ENCODE measurements at regions not wholly inside any gene's neighbourhood (a gene's known extent, or its start where the extent isn't known, plus 50 kb on each side); places are given as distances from the start of the nearest gene placed in this dataset.

GRCh38 chrX:155819966-155820491 lies 61.1 kb upstream of the VAMP7 start (continued):
- TF ChIP-seq ZBTB11 (CRISPR knock-in tag; IDR thresholded peaks at IDR 0.05) (no peak), ZNF764 (CRISPR knock-in tag; IDR thresholded peaks at IDR 0.05; ENCODE audit: low read depth) (no peak), XRCC3 (IDR thresholded peaks at IDR 0.05) (no peak), XRCC5 (IDR thresholded peaks at IDR 0.05; ENCODE audit: low read depth, low read length) (no peak), PREB (CRISPR knock-in tag; IDR thresholded peaks at IDR 0.05) (no peak), MXD1 (CRISPR knock-in tag; IDR thresholded peaks at IDR 0.05; ENCODE audit: borderline replicate concordance, poor library complexity, severe bottlenecking) (no peak), CREB3L1 (IDR thresholded peaks at IDR 0.05; ENCODE audit: borderline replicate concordance, low read depth) (no peak), U2AF2 (optimal IDR thresholded peaks at IDR 0.05; ENCODE audit: low read depth, low read length) (no peak), SRSF3 (IDR thresholded peaks at IDR 0.05; ENCODE audit: insufficient read depth, low read length) (no peak), BRCA1 (IDR thresholded peaks at IDR 0.05) (no peak), BRCA1 (CRISPR knock-in tag; IDR thresholded peaks at IDR 0.05) (no peak), TCF7L2 (IDR thresholded peaks at IDR 0.05; ENCODE audit: low read depth, low read length) (no peak), SMC3 (conservative IDR thresholded peaks at IDR 0.05; ENCODE audit: insufficient read depth, low read depth, low read length) (peak; percentile 78), CCAR2 (IDR thresholded peaks at IDR 0.05; ENCODE audit: low read depth, low read length) (no peak), DACH1 (IDR thresholded peaks at IDR 0.05; ENCODE audit: partially characterized antibody) (no peak), CREB5 (CRISPR knock-in tag; IDR thresholded peaks at IDR 0.05) (no peak), STAT5A (IDR thresholded peaks at IDR 0.05; ENCODE audit: borderline replicate concordance, low read length) (no peak)
